ENCODE measurements at regions not wholly inside any gene's neighbourhood (a gene's known extent, or its start where the extent isn't known, plus 50 kb on each side); places are given as distances from the start of the nearest gene placed in this dataset.

DNA sequence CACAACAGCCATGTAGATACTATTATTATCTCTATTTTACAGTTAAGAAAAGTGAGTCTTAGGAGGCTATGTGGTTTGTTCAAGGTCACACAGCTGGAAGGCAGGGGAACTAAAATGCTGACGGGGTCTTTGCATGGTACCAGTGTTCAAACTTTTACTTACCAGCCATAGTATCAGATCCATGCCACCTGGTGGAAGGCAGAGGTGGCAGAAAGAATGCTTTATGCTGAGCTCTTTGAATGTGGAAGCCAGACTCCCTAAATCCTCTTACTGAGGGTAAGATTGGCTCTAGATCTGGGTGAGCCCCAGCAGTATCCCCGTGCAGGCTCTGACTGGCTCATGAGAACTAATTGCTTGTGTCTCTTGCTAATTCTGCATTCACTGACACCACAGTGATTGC is 54.3 kb upstream of the NAV2 start:
- Histone ChIP-seq H3K4me3 (ENCODE audit: low read depth, low read length) (no peak overlapping the region), H3K27me3 (replicated peaks; ENCODE audit: control insufficient read depth, insufficient read depth, low read length) (no peaks in the 10 kb centered on the region), H3K4me1 (no peaks in the 10 kb centered on the region), H3K36me3 (ENCODE audit: control insufficient read depth, insufficient read depth, low read length) (no peaks in the 10 kb centered on the region), H3K9me3 (no peaks in the 10 kb centered on the region)
- CTCF ChIA-PET = interaction anchor here (1.0 to 1.4 kb wide), 2 partner anchors 84 to 94 kb away, joined by 3 to 5 read pairs; no protein-coding TSS in a partner anchor
- no peaks in the 10 kb centered on the region for H3K27me3 Mint-ChIP-seq (ENCODE audit: insufficient read depth, unreplicated experiment)
- intact Hi-C loops (cut with micrococcal nuclease; ENCODE audit: unreplicated experiment) = loop anchor here (5.0 kb wide), 1 partner anchor 96 kb away; no protein-coding TSS in a partner anchor
- H3K36me3 Mint-ChIP-seq (ENCODE audit: insufficient read depth, unreplicated experiment) = no peaks in the 10 kb centered on the region
- BruUV-seq (replicated peaks) = no TSS peak
- H3K9me3 Mint-ChIP-seq (ENCODE audit: unreplicated experiment) = no peaks in the 10 kb centered on the region
- H3K4me3 Mint-ChIP-seq (ENCODE audit: unreplicated experiment) = no peak overlapping the region
- TF ChIP-seq, protein P1, sequence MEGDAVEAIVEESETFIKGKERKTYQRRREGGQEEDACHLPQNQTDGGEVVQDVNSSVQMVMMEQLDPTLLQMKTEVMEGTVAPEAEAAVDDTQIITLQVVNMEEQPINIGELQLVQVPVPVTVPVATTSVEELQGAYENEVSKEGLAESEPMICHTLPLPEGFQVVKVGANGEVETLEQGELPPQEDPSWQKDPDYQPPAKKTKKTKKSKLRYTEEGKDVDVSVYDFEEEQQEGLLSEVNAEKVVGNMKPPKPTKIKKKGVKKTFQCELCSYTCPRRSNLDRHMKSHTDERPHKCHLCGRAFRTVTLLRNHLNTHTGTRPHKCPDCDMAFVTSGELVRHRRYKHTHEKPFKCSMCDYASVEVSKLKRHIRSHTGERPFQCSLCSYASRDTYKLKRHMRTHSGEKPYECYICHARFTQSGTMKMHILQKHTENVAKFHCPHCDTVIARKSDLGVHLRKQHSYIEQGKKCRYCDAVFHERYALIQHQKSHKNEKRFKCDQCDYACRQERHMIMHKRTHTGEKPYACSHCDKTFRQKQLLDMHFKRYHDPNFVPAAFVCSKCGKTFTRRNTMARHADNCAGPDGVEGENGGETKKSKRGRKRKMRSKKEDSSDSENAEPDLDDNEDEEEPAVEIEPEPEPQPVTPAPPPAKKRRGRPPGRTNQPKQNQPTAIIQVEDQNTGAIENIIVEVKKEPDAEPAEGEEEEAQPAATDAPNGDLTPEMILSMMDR (IDR thresholded peaks at IDR 0.05; ENCODE audit: insufficient read depth in 1 of 2, low read depth in 1 of 2, low read length in 1 of 2, severe bottlenecking in 1 of 2, unreplicated experiment in 1 of 2) = no peak
- no peak overlapping the region for H3K27ac Mint-ChIP-seq (ENCODE audit: unreplicated experiment)
- no peaks in the 10 kb centered on the region for H3K4me1 Mint-ChIP-seq (ENCODE audit: low read depth, unreplicated experiment)
- POLR2A ChIA-PET = no interaction called here
- no peak for DNase-seq

DNA sequence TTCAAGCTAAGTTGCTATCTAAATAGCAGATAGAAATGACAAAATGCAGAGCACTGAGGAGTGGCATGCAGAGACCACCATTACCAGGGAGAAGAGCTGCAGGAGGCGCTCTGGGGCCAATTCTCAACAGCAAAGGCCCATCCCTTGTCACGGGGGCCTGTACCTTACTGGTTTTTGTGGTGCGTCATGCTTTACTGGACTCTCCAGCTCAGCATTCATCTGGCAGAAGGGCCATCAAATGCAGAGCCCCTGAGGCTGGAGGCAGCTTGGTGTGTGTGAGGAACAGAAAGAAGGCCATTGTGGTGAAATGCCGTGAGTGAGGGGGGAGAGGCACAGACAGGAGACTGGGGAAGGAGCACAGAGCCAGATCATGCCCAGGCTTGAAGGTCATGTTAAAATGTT is 56.5 kb upstream of the NAV2 start:
- Histone ChIP-seq H3K9me3 (no peaks in the 10 kb centered on the region), H3K36me3 (ENCODE audit: control insufficient read depth, insufficient read depth, low read length) (no peaks in the 10 kb centered on the region), H3K4me3 (ENCODE audit: low read depth, low read length) (no peak overlapping the region), H3K27me3 (replicated peaks; ENCODE audit: control insufficient read depth, insufficient read depth, low read length) (no peaks in the 10 kb centered on the region), H3K4me1 (no peaks in the 10 kb centered on the region)
- no peaks in the 10 kb centered on the region for H3K27me3 Mint-ChIP-seq (ENCODE audit: insufficient read depth, unreplicated experiment)
- CTCF ChIA-PET = no interaction called here
- POLR2A ChIA-PET = no interaction called here
- no peaks in the 10 kb centered on the region for H3K9me3 Mint-ChIP-seq (ENCODE audit: unreplicated experiment)
- H3K4me1 Mint-ChIP-seq (ENCODE audit: low read depth, unreplicated experiment) = no peaks in the 10 kb centered on the region
- BruUV-seq (replicated peaks) = no TSS peak
- no peaks in the 10 kb centered on the region for H3K36me3 Mint-ChIP-seq (ENCODE audit: insufficient read depth, unreplicated experiment)
- no peak overlapping the region for H3K4me3 Mint-ChIP-seq (ENCODE audit: unreplicated experiment)
- no peak for DNase-seq
- intact Hi-C loops (cut with micrococcal nuclease; ENCODE audit: unreplicated experiment) = loop anchor here (5.0 kb wide), 1 partner anchor 94 kb away; no protein-coding TSS in a partner anchor
- H3K27ac Mint-ChIP-seq (ENCODE audit: unreplicated experiment) = no peak overlapping the region
- TF ChIP-seq, protein P1 (IDR thresholded peaks at IDR 0.05; ENCODE audit: insufficient read depth in 1 of 2, low read depth in 1 of 2, low read length in 1 of 2, severe bottlenecking in 1 of 2, unreplicated experiment in 1 of 2) = no peak

DNA sequence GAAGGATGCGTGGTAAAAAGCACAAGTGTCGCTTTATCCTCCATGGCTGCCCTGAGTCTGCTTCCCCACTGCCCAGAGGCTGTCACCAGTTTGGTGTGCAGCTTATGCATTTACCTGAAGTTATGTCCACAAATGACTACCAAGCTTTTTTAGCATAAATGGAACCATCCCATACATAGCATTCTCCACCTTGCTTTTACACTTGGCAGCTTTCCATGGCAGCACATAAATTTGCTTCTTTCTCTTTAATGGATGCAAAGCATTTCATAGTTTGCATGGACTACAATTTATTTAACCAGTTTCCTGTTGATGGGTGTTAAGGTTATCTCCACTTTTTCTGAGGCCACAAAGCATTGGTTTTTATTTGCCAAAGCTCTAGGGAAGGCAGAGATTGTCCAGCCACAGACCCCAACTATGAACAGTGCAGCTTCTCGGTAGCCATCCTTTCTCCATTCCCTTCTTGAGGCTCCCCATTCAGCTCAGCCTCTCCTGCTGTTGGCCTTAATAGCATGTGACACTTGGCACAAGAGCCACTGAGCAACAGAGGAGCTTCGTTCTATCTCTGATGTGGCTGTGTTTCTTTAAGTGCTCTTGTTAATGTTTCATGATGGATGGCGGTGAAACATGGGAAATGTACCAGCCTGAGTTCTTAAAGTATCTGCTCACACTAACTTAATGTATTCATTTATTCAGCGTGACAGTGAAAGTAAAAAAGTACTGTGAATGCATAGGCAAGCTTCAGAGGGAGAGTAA is 59.8 kb upstream of the NAV2 start:
- BruUV-seq (replicated peaks) = no TSS peak
- Histone ChIP-seq H3K4me1 (no peaks in the 10 kb centered on the region; the same call in 1 of the 2 replicates), H3K4me3 (ENCODE audit: low read depth, low read length) (no peak overlapping the region), H3K27me3 (replicated peaks; ENCODE audit: control insufficient read depth, insufficient read depth, low read length) (no peaks in the 10 kb centered on the region), H3K36me3 (ENCODE audit: control insufficient read depth, insufficient read depth, low read length) (no peaks in the 10 kb centered on the region), H3K9me3 (no peaks in the 10 kb centered on the region)
- no peaks in the 10 kb centered on the region for H3K4me1 Mint-ChIP-seq (ENCODE audit: low read depth, unreplicated experiment)
- no peak overlapping the region for H3K4me3 Mint-ChIP-seq (ENCODE audit: unreplicated experiment)
- no peaks in the 10 kb centered on the region for H3K9me3 Mint-ChIP-seq (ENCODE audit: unreplicated experiment)
- peaks cover 2% of the 10 kb centered on the region for H3K27me3 Mint-ChIP-seq (ENCODE audit: insufficient read depth, unreplicated experiment)
- ChIA-PET POLR2A (no interaction called here), CTCF (no interaction called here)
- TF ChIP-seq, protein P1 (IDR thresholded peaks at IDR 0.05; ENCODE audit: insufficient read depth in 1 of 2, low read depth in 1 of 2, low read length in 1 of 2, severe bottlenecking in 1 of 2, unreplicated experiment in 1 of 2) = no peak
- no peak for DNase-seq
- no peak overlapping the region for H3K27ac Mint-ChIP-seq (ENCODE audit: unreplicated experiment)
- no peaks in the 10 kb centered on the region for H3K36me3 Mint-ChIP-seq (ENCODE audit: insufficient read depth, unreplicated experiment)
- intact Hi-C loops (cut with micrococcal nuclease; ENCODE audit: unreplicated experiment) = no loop called here

Measured in Caco-2 (cell line).